ENCODE measurements at regions not wholly inside any gene's neighbourhood (a gene's known extent, or its start where the extent isn't known, plus 50 kb on each side); places are given as distances from the start of the nearest gene placed in this dataset. TPM values are rescaled to one million over a fixed set of nuclear protein-coding genes. Genes with fewer than 3 reads are reported as not detected.

DNA sequence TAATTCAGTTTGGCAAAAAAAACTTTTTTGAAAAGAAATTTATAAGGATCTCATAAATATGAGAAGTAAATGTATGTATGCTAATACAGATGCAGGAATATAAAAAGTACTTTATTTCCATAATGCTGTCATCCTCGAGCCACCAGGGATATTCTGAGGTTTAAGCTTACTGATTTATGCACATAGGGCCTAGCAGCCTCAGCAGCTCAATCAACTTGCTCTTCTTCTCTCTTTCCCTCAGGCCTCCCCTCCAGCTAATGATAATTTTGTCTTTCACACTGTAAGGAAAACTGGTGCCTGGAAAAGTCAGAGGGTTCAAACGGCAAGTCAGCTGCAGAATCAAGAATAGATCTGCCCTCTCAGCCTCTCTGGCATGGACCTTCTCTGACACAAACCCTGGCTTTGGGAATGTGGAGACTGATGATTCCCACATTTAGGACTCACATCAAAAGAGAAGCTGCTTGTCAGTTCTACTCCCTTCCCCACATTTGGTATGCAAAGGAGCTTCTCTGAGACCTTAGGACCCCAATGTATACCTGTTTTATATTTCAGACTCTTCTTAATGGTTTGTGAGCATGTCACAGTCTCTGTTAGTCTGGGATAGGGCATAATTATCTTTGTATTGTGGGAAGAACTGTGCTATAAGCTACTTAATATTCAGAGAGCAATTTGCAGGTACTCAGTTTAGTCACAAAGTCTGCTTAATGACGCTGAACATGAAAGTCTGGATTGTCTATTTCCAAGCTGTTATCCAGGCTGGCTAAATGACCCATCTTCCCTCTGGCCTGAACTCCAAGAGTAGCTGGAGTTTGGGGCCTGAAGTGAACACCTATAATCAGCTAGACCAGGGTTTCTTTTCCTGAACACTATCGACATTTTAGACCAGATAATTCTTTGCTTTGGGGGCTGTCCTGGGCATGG is 52.1 kb upstream of the DIPK1A start:
- DNase-seq (ENCODE audit: low spot score): no peak

DNA sequence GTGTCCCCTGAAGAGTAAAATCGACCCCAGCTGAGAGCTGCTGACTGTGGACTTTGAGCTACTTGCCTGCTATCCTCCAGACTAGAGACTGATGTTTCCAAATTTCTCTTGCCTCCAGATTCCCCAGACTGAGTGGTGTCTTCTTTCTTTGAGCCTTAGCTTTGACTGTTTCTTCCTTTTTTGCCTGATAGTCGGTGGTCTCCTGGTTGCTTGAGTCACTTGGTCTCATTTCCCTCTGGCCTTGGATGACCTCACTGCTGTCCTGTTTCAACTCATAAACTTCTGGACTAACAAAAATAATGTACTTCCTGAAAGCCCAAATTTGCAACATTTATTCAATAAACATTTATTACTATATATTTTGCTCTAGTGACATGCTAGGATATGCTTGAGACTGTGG is 52.9 kb upstream of the DIPK1A start:
- DNase-seq (ENCODE audit: low spot score): no peak

DNA sequence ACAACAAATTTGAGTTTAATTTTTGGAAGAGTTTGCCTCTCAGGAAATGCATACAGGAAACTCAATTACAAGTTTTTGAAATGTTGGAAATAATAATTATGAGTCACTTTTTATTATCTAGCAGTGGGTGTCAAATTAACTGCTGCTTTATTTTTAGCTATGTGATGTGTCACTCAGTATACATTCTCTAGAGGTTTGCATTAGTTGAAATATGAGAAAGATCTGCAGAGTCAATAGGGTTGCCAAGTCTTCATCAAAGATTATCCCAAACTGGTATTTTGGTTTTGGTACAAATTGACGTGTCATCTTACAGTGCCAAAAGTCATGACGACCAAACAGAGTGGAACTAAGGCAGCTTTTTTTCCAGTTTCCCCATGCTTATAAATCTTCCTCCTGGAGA is 54.3 kb upstream of the DIPK1A start:
- DNase-seq (ENCODE audit: low spot score): no peak

DNA sequence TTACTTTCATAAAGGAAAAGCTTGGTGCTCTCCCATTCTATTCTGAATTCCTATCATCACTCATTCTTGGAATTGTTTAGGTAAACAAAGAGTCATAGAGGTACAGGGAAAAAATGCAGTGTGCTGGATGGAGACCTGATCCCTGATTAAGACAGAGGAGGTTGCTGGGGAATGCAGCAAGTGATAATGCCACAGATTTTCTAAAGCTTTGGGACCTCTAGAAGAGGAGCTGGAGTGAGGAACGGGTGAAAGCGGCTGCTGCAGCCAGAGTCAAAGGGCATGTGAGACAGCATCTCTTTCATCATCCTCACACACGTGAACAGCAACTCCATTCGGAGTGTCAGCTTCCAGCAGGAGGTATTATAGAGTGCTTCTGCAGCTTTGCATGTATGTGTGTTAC is 54.9 kb upstream of the DIPK1A start:
- DNase-seq (ENCODE audit: low spot score): no peak

DNA sequence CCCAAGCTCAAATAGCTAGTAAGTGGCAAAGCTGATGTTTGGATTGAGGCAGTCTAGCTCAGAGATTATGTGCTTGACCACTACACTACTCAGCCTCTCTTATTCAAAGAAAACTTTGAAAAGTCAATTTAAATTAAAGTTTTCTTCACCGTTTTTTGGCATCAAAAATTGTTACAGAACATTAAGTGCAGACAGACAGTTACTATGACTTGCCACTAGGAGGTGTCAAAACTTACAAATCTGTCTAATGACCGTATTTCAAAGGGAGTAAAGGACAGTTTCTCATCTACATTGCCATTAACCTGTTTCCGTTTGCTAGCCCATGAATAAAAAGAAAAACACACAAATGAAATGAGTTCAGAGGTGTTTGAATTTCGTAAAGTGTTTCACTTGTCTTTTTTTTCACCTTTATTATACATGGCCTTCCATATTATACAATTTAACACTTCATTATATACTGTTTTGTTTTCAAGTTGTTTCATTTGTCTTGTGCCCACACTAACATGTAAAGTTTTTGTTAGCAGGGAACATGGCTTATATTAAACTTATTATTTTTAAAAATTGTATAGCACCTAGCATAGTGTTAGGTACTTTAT is 57.4 kb upstream of the MTF2 start:
- peak; percentile 61 for DNase-seq (ENCODE audit: low spot score)

DNA sequence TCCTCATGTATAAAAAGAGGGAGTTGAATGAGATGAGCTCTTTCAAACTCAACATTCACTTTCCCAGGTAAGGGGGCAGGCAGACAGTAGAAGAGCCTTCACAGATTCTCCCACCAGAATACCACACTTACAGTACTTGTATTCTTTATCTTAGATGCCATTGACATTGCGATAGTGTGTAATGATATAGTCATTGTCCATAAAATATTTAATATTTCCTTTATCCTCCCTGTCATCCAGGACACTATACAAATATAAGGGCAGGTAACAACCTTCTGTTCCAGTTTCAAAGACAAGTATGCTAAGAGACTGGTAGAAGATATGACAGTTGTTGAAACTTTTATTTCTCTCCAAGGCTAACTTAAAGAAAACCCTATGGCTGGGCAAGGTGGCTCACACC is 56.5 kb upstream of the MTF2 start:
- DNase-seq (ENCODE audit: low spot score): no peak

DNA sequence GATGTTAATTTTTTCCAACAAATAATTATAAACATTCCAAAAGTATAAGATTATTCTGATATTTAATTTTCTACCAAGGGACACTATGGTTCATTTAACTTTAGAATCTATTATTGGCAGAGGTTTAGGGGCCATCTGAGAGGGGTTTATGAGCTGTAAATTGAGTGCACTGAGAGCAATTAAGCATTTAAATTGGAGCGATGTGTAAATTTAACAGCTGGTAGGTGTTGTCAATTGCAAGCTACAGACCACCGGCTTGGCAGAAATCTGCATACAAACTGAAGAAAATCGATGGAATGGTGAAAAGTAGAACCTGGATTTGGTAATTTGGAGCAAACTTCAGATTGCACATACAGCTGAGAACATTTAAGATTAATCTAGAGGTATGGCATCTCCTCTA is 55.8 kb upstream of the MTF2 start:
- DNase-seq (ENCODE audit: low spot score): no peak

DNA sequence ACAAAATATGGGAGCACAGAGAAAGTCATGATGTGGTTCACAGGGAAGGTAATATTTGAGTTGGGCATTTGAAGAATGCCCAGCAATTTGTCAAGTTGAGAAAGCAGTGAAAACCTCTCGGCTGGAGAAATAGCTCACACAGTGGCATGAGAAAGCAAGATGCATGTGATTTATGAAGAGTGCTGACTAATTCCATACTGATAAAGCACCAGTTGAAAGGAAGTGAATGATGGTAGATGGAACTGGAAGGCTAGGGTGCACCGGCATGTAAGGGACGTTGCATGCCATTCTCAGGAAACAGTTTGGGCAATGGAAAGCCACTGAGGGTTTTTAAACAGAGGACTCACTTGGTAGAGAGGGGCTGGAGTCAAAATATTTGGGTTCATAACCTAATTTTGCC is 53.5 kb upstream of the MTF2 start:
- DNase-seq (ENCODE audit: low spot score): no peak

DNA sequence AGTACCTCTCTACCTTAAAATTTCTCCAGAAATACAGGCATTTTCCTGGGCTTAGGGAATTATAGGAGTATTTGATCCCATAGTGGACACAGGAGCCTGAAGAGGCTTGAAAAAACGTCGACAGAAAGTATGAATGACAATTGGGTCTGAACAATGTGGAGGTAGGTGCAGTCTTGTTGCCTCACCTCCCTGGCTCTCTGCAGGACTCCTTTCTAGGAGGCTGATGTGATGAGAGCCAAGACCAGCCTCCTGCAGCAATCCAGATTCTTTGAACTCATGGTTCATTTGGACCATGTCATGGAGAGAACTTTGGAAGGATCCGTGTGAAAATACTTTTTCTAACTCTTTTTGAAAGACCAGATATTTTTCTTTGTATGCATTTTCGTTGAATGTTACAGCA is 50.5 kb upstream of the MTF2 start:
- DNase-seq (ENCODE audit: low spot score): no peak

Small RNA genes lying in the stretch of these regions (small RNA-seq; reads per million reads assigned to genes)
- gene RF00019: not detected
- gene RN7SKP123: not detected

Measured in HT-29 (cell line).